T-cell (primary cell): ENCODE measurements at regions not wholly inside any gene's neighbourhood (a gene's known extent, or its start where the extent isn't known, plus 50 kb on each side); places are given as distances from the start of the nearest gene placed in this dataset.

ENCODE experiments used
- ATAC-seq, 4 experiments: fragments of 200-7000 bp in 3 of 4; fragments of 150-1000 bp in 1 of 4; cut with Tn5 transposase; replicated peaks in 1 of 4; 1 replicate in 3 of 4; 2 replicates in 1 of 4; pipeline ENCODE4 v1.10.0; 2021; ENCODE audit warnings: moderate library complexity in 3 of 4, mild to moderate bottlenecking in 2 of 4, moderate number of reproducible peaks in 1 of 4
- CTCF ChIA-PET, 2 donors: fragments of 300-600 bp; sonication (Branson Sonifier 250); formaldehyde crosslinking; loops; one replicate each; lab custom pipeline; 2022; ENCODE audit warnings: antibody characterized with exemption in 2 of 2; lab: Charles Lee
- POLR2A ChIA-PET, 2 donors: fragments of 300-600 bp; sonication (Branson Sonifier 250); formaldehyde crosslinking; loops; one replicate each; lab custom pipeline; 2022; ENCODE audit warnings: antibody characterized with exemption in 2 of 2; lab: Charles Lee
- DNase-seq, 35 experiments: peaks; one replicate each; pipeline versions ENCODE4 v3.0.0 to v3.0.0-alpha.2; 2013 to 2023
- H3K27ac ChIP-seq: one replicate; pipeline ENCODE4 v1.5.1; 2013; ENCODE audit warnings: low read length
- H3K27me3 ChIP-seq, 2 experiments: replicated peaks in 1 of 2; 1 replicate in 1 of 2; 2 replicates in 1 of 2; pipeline versions ENCODE4 v1.6.1 to v1.7.0; 2013; ENCODE audit warnings: low read length in 1 of 2, mixed read lengths in 1 of 2; ENCODE audit not compliant: control insufficient read depth in 2 of 2, insufficient read depth in 2 of 2; ENCODE audit errors: extremely low read depth in 1 of 2
- H3K36me3 ChIP-seq, 2 donors: 1 replicate in 1 of 2; 2 replicates in 1 of 2; pipeline versions ENCODE4 v1.6.1 to v1.7.0; 2013; ENCODE audit warnings: low read length in 1 of 2; ENCODE audit not compliant: control insufficient read depth in 2 of 2, insufficient read depth in 1 of 2; ENCODE audit errors: extremely low read depth in 1 of 2
- H3K4me1 ChIP-seq, 2 experiments: 1 replicate in 1 of 2; 2 replicates in 1 of 2; pipeline versions ENCODE4 v1.6.1 to v1.7.0; 2013; ENCODE audit warnings: low read length in 2 of 2, mixed read lengths in 1 of 2; ENCODE audit not compliant: insufficient read depth in 2 of 2, control insufficient read depth in 1 of 2; ENCODE audit errors: extremely low read depth in 1 of 2
- H3K4me3 ChIP-seq, 2 donors: 1 replicate in 1 of 2; 2 replicates in 1 of 2; pipeline versions ENCODE4 v1.5.1 to v1.7.0; 2013; ENCODE audit warnings: mild to moderate bottlenecking in 2 of 2, low read length in 1 of 2, moderate library complexity in 1 of 2; ENCODE audit not compliant: control insufficient read depth in 1 of 2; ENCODE audit errors: extremely low read depth in 1 of 2
- H3K9me3 ChIP-seq: 2 replicates; pipeline ENCODE4 v1.7.0; 2013
- H3K27ac Mint-ChIP-seq, 2 donors: one replicate each; pipeline ENCODE4 v1.8.0; 2020 to 2021; ENCODE audit warnings: mild to moderate bottlenecking in 2 of 2, mixed read lengths in 2 of 2
- H3K27me3 Mint-ChIP-seq, 2 donors: one replicate each; pipeline ENCODE4 v1.8.0; 2021 to 2022; ENCODE audit warnings: mixed read lengths in 2 of 2
- H3K36me3 Mint-ChIP-seq: one replicate; pipeline ENCODE4 v1.8.0; 2021; ENCODE audit warnings: mixed read lengths
- H3K4me1 Mint-ChIP-seq, 3 donors: one replicate each; pipeline ENCODE4 v1.8.0; 2020 to 2022; ENCODE audit warnings: mixed read lengths in 3 of 3, mild to moderate bottlenecking in 1 of 3
- H3K4me3 Mint-ChIP-seq, 3 donors: one replicate each; pipeline ENCODE4 v1.8.0; 2020 to 2022; ENCODE audit warnings: mild to moderate bottlenecking in 3 of 3, mixed read lengths in 3 of 3, moderate library complexity in 3 of 3
- H3K9me3 Mint-ChIP-seq, 3 donors: one replicate each; pipeline ENCODE4 v1.8.0; 2020 to 2022; ENCODE audit warnings: mixed read lengths in 3 of 3
- WGBS: methylation state at CpG from one replicate; pipeline ENCODE4 v1.1.5; 2013; ENCODE audit warnings: missing lambda C conversion rate; ENCODE audit not compliant: insufficient coverage; 5-methylcytosine and 5-hydroxymethylcytosine counted together

GRCh38 chr1:209430107-209430506, 153.4 kb upstream of the CAMK1G start:
- CTCF ChIA-PET, result no interaction called here
- Histone ChIP-seq H3K9me3 (no peaks in the 10 kb centered on the region), H3K27me3 (peaks cover 0 to 24% of the 10 kb centered on the region in 2 experiments), H3K4me1 (no peaks in the 10 kb centered on the region), H3K36me3 (no peaks in the 10 kb centered on the region), H3K27ac (no peak overlapping the region), H3K4me3 (no peak overlapping the region)
- 96% methylated on average over 2 of the region's 3 CpGs for WGBS
- Mint-ChIP-seq H3K27me3 (peaks cover 26 to 40% of the 10 kb centered on the region in 2 donors), H3K27ac (no peak overlapping the region), H3K36me3 (no peaks in the 10 kb centered on the region), H3K9me3 (no peaks in the 10 kb centered on the region), H3K4me1 (peaks cover 0 to 4% (median 2%) of the 10 kb centered on the region in 3 donors), H3K4me3 (no peak overlapping the region)
- ATAC-seq (no peak), DNase-seq (no peak)
- POLR2A ChIA-PET, result no interaction called here

GRCh38 chr1:209430821-209431259, 152.7 kb upstream of the CAMK1G start:
- peaks cover 0 to 24% of the 10 kb centered on the region in 2 experiments for H3K27me3 ChIP-seq
- Mint-ChIP-seq H3K4me3 (no peak overlapping the region), H3K27me3 (peaks cover 26 to 42% of the 10 kb centered on the region in 2 donors), H3K4me1 (peaks cover 0 to 1% (median under 1%) of the 10 kb centered on the region in 3 donors), H3K27ac (no peak overlapping the region), H3K9me3 (no peaks in the 10 kb centered on the region), H3K36me3 (no peaks in the 10 kb centered on the region)
- ChIA-PET POLR2A (no interaction called here), CTCF (no interaction called here)
- no peak overlapping the region for H3K4me3 ChIP-seq
- H3K36me3 ChIP-seq, result no peaks in the 10 kb centered on the region
- H3K9me3 ChIP-seq, result no peaks in the 10 kb centered on the region
- H3K27ac ChIP-seq, result no peak overlapping the region
- no peaks in the 10 kb centered on the region for H3K4me1 ChIP-seq
- WGBS, result 81% methylated on average over 5 of the region's 5 CpGs
- no peak for ATAC-seq
- no peak for DNase-seq

GRCh38 chr1:209431402-209431801, 152.1 kb upstream of the CAMK1G start:
- Mint-ChIP-seq H3K4me3 (no peak overlapping the region), H3K27ac (no peak overlapping the region), H3K27me3 (peaks cover 23 to 39% of the 10 kb centered on the region in 2 donors), H3K36me3 (no peaks in the 10 kb centered on the region), H3K4me1 (no peaks in the 10 kb centered on the region), H3K9me3 (no peaks in the 10 kb centered on the region)
- Histone ChIP-seq H3K27me3 (peaks cover 0 to 20% of the 10 kb centered on the region in 2 experiments), H3K4me3 (no peak overlapping the region), H3K4me1 (no peaks in the 10 kb centered on the region), H3K27ac (no peak overlapping the region), H3K36me3 (no peaks in the 10 kb centered on the region), H3K9me3 (no peaks in the 10 kb centered on the region)
- ATAC-seq (no peak), DNase-seq (no peak)
- POLR2A ChIA-PET, result no interaction called here
- CTCF ChIA-PET, result no interaction called here
- WGBS, result 66% methylated on average over 2 of the region's 3 CpGs

DNA sequence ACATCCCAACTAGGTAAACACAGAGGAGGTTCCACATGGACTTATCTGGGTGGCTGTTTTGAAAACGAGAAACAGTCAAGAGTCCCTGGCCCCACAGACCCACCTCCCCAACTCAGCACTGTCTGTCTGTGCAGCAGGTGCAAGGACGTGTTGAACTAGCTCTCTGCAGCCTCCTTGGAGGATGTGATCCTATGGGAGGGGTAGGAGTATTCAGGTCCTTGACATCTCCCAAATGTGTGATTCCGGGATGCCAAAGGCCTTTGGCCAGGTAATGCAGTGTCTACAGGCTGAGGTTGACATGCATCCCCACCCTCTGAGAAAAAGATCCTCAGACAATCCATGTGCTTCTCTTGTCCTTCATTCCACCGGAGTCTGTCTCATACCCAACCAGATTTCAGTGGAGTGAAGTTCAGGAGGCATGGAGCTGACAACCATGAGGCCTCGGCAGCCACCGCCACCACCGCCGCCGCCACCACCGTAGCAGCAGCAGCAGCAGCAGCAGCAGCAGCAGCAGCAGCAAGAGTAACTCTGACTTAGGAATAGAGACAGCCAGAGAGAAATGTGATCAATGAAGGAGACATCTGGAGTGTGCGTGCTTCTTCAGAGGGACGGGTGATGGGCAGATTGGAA, 151.6 kb upstream of the CAMK1G start:
- ATAC-seq (no peak), DNase-seq (no peak)
- Mint-ChIP-seq H3K27ac (no peak overlapping the region), H3K9me3 (no peaks in the 10 kb centered on the region), H3K4me3 (no peak overlapping the region), H3K27me3 (peaks cover 21 to 36% of the 10 kb centered on the region in 2 donors), H3K36me3 (no peaks in the 10 kb centered on the region), H3K4me1 (no peaks in the 10 kb centered on the region)
- WGBS, result 100% methylated on average over 2 of the region's 12 CpGs
- H3K4me1 ChIP-seq, result no peaks in the 10 kb centered on the region
- no peak overlapping the region for H3K27ac ChIP-seq
- ChIA-PET CTCF (no interaction called here), POLR2A (no interaction called here)
- no peaks in the 10 kb centered on the region for H3K36me3 ChIP-seq
- H3K27me3 ChIP-seq, result peaks cover 0 to 20% of the 10 kb centered on the region in 2 experiments
- no peaks in the 10 kb centered on the region for H3K9me3 ChIP-seq
- H3K4me3 ChIP-seq, result no peak overlapping the region

DNA sequence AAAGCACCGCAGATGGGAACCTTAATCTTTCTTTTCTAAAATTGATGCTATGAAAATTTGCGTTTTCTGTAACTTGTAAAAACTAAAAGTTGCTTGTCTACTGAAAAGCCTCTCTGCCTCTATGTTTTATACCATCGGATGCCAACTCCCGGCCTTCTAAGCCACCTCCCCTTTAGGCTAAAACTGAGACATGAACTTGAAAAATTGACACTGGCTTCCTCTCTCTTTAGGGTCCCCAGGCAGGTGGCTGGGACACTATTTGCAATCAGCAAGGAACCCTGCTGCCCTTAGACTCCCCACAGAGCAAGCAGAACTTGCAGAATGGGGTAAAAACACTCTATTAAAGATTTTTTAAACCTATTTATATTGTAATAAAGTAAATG, 151.1 kb upstream of the CAMK1G start:
- 90% methylated on average over 3 of the region's 4 CpGs for WGBS
- no peaks in the 10 kb centered on the region for H3K9me3 Mint-ChIP-seq
- POLR2A ChIA-PET, result no interaction called here
- Histone ChIP-seq H3K4me1 (no peaks in the 10 kb centered on the region), H3K27me3 (peaks cover 0 to 20% of the 10 kb centered on the region in 2 experiments), H3K9me3 (no peaks in the 10 kb centered on the region), H3K4me3 (no peak overlapping the region), H3K27ac (no peak overlapping the region), H3K36me3 (no peaks in the 10 kb centered on the region)
- no peak for DNase-seq
- CTCF ChIA-PET, result no interaction called here
- H3K27ac Mint-ChIP-seq, result no peak overlapping the region
- no peaks in the 10 kb centered on the region for H3K4me1 Mint-ChIP-seq
- no peak for ATAC-seq
- no peak overlapping the region for H3K4me3 Mint-ChIP-seq
- no peaks in the 10 kb centered on the region for H3K36me3 Mint-ChIP-seq
- H3K27me3 Mint-ChIP-seq, result peaks cover 21 to 35% of the 10 kb centered on the region in 2 donors

DNA sequence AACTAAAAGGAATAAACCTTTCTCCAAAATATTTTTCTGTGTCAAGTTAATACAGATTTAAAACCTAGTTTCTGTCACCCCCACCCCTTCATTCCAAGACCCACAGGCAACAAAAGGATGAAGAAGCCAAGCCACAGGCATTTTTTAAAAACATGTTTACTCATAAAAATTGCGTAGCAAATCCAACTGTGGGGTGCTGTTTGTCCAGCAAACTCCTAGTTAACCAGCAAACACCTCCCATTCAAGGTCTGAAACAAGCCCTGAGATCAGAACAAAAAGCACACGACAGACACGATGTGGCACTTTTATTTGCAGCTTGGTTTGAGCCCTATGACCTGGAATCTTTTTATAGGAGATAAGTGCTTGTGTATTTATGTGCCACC, 149.9 kb upstream of the CAMK1G start:
- WGBS, result no CpG with 5 or more reads among the region's 3 CpGs
- no peaks in the 10 kb centered on the region for H3K4me1 Mint-ChIP-seq
- Histone ChIP-seq H3K9me3 (no peaks in the 10 kb centered on the region), H3K4me3 (no peak overlapping the region), H3K27me3 (peaks cover 0 to 14% of the 10 kb centered on the region in 2 experiments), H3K27ac (no peak overlapping the region), H3K36me3 (no peaks in the 10 kb centered on the region), H3K4me1 (no peaks in the 10 kb centered on the region)
- H3K27me3 Mint-ChIP-seq, result peaks cover 21 to 34% of the 10 kb centered on the region in 2 donors
- no peaks in the 10 kb centered on the region for H3K36me3 Mint-ChIP-seq
- no peaks in the 10 kb centered on the region for H3K9me3 Mint-ChIP-seq
- POLR2A ChIA-PET, result no interaction called here
- DNase-seq, result no peak
- no peak for ATAC-seq
- no peak overlapping the region for H3K4me3 Mint-ChIP-seq
- no peak overlapping the region for H3K27ac Mint-ChIP-seq
- CTCF ChIA-PET, result no interaction called here

- no peaks in the 10 kb centered on the region for H3K9me3 ChIP-seq
- H3K4me3 ChIP-seq, result no peak overlapping the region
- Mint-ChIP-seq H3K4me1 (no peaks in the 10 kb centered on the region), H3K27ac (no peak overlapping the region), H3K4me3 (no peak overlapping the region), H3K27me3 (peaks cover 21 to 34% of the 10 kb centered on the region in 2 donors), H3K9me3 (no peaks in the 10 kb centered on the region), H3K36me3 (no peaks in the 10 kb centered on the region)
- no peaks in the 10 kb centered on the region for H3K36me3 ChIP-seq
- 60% methylated on average over 1 of the region's 1 CpG for WGBS
- ChIA-PET POLR2A (no interaction called here), CTCF (no interaction called here)
- no peak for ATAC-seq
- H3K27ac ChIP-seq, result no peak overlapping the region
- peaks cover 0 to 14% of the 10 kb centered on the region in 2 experiments for H3K27me3 ChIP-seq
- no peaks in the 10 kb centered on the region for H3K4me1 ChIP-seq
- no peak for DNase-seq
Observed at GRCh38 chr1:209434066-209434465, 149.4 kb upstream of the CAMK1G start.
